Gastrocnemius medialis (tissue), 4 donors: ENCODE measurements at regions not wholly inside any gene's neighbourhood (a gene's known extent, or its start where the extent isn't known, plus 50 kb on each side); places are given as distances from the start of the nearest gene placed in this dataset.

ENCODE experiments used
- ATAC-seq, 2 donors: fragments of 150-250 bp; one replicate each; pipeline ENCODE4 v1.9.1; 2016
- DNase-seq, 2 donors: peaks; one replicate each; pipeline ENCODE4 v3.0.0-alpha.2; 2019
- H3K27ac ChIP-seq, 4 donors: fragments of 200-600 bp; sonication (generic); 1 replicate in 1 of 4; 2 replicates in 3 of 4; pipeline ENCODE4 v1.5.1; 2016 to 2018; ENCODE audit warnings: mild to moderate bottlenecking in 2 of 4, moderate library complexity in 1 of 4
- H3K27me3 ChIP-seq, 3 donors: fragments of 200-600 bp; sonication (generic) in 2 of 3; 1 replicate in 1 of 3; 2 replicates in 2 of 3; pipeline versions ENCODE4 v1.5.1 to v1.6.0; 2016 to 2019; ENCODE audit warnings: mild to moderate bottlenecking in 1 of 3, moderate library complexity in 1 of 3
- H3K36me3 ChIP-seq, 2 donors: fragments of 200-600 bp; sonication (generic) in 1 of 2; one replicate each; pipeline ENCODE4 v1.5.1; 2017 to 2018
- H3K4me1 ChIP-seq, 2 donors: fragments of 200-600 bp; sonication (generic) in 1 of 2; one replicate each; pipeline ENCODE4 v1.5.1; 2016 to 2017; ENCODE audit warnings: mild to moderate bottlenecking in 2 of 2
- H3K4me3 ChIP-seq, 4 donors: fragments of 200-600 bp; sonication (generic) in 3 of 4; 1 replicate in 1 of 4; 2 replicates in 3 of 4; pipeline ENCODE4 v1.5.1; 2016 to 2019; ENCODE audit warnings: mild to moderate bottlenecking in 2 of 4
- H3K9me3 ChIP-seq, 3 donors: fragments of 200-600 bp; sonication (generic) in 2 of 3; 1 replicate in 1 of 3; 2 replicates in 2 of 3; pipeline ENCODE4 v1.5.1; 2016 to 2019
- POLR2A ChIP-seq, 2 donors: fragments of 450-650 bp; IDR thresholded peaks; one replicate each; pipeline ENCODE4 v1.6.1; 2017; ENCODE audit warnings: antibody characterized with exemption in 2 of 2, mild to moderate bottlenecking in 2 of 2, moderate library complexity in 2 of 2
- in situ Hi-C, 4 donors: fragments of 200-750 bp; cut with MboI; loops; one replicate each; pipeline versions ENCODE4 v1.15.0 to v1.8.0; 2017; ENCODE audit warnings: low sequenced_read_pairs in 4 of 4
- intact Hi-C: fragments of 100-400 bp; cut with DNase I; formaldehyde crosslinking; loops from one replicate; pipeline ENCODE4 v1.15.1; 2023; ENCODE audit warnings: low total_unique reads
- TF ChIP-seq, protein P1 (sequence below), 5 experiments: fragments of 450-650 bp in 3 of 5; fragments of 200-600 bp in 2 of 5; sonication (generic) in 2 of 5; IDR thresholded peaks in 4 of 5; conservative IDR thresholded peaks in 1 of 5; 1 replicate in 4 of 5; 2 replicates in 1 of 5; pipeline ENCODE4 v1.5.1; 2016 to 2019; ENCODE audit warnings: antibody characterized with exemption in 5 of 5, mild to moderate bottlenecking in 3 of 5, moderate library complexity in 3 of 5

GRCh38 chr12:61553091-61553490, 707.1 kb upstream of the USP15 start:
- intact Hi-C loops (no loop called here), in situ Hi-C loops (no loop called here)
- H3K36me3 ChIP-seq: no peaks in the 10 kb centered on the region
- H3K9me3 ChIP-seq: no peaks in the 10 kb centered on the region
- H3K4me3 ChIP-seq: no peak overlapping the region
- no peak overlapping the region for H3K27ac ChIP-seq
- ATAC-seq (no peak), DNase-seq (no peak)
- H3K27me3 ChIP-seq: no peaks in the 10 kb centered on the region
- H3K4me1 ChIP-seq: no peaks in the 10 kb centered on the region
- TF ChIP-seq, protein P1, sequence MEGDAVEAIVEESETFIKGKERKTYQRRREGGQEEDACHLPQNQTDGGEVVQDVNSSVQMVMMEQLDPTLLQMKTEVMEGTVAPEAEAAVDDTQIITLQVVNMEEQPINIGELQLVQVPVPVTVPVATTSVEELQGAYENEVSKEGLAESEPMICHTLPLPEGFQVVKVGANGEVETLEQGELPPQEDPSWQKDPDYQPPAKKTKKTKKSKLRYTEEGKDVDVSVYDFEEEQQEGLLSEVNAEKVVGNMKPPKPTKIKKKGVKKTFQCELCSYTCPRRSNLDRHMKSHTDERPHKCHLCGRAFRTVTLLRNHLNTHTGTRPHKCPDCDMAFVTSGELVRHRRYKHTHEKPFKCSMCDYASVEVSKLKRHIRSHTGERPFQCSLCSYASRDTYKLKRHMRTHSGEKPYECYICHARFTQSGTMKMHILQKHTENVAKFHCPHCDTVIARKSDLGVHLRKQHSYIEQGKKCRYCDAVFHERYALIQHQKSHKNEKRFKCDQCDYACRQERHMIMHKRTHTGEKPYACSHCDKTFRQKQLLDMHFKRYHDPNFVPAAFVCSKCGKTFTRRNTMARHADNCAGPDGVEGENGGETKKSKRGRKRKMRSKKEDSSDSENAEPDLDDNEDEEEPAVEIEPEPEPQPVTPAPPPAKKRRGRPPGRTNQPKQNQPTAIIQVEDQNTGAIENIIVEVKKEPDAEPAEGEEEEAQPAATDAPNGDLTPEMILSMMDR (IDR thresholded peaks at IDR 0.05 in 4 of 5, conservative IDR thresholded peaks at IDR 0.05 in 1 of 5): no peak
- no peak for TF ChIP-seq POLR2A (IDR thresholded peaks at IDR 0.05)

DNA sequence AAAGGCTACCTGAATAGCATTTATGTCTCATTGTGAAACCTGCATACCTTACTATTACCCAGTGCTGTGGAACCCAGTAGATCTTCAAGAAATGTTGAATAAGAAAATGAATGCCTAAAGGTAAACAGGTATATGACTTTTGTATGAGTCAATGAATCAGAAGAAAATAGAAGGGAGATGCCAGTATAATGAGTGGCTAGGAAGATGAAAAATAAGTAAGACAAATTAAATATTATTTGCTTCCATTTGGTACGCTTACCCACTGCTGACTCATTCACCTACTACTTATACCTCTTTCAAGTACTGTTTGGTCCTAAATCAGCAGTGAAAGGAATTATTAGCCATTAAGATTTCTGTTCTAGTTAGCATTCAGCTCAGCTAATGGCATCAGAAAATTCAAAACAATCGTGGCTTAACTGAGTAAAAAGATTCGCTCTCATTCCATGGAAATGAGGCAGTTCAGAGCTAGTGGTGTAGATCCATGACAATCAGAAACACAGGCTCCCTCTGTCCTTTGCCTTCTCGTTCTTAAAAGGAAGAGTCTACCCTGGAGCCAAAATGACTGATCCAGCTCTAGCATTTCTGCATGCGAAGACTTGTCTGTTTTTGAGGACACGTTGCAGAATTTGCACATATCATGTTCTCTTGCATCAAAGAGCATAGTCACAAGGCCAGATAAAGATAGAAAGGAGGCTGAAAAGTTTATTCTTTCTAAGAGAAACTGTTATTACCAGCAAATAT, 705.8 kb upstream of the USP15 start:
- H3K36me3 ChIP-seq: no peaks in the 10 kb centered on the region
- DNase-seq (no peak), ATAC-seq (no peak)
- in situ Hi-C loops (no loop called here), intact Hi-C loops (no loop called here)
- TF ChIP-seq, protein P1 (IDR thresholded peaks at IDR 0.05 in 4 of 5, conservative IDR thresholded peaks at IDR 0.05 in 1 of 5): no peak
- TF ChIP-seq POLR2A (IDR thresholded peaks at IDR 0.05): no peak
- H3K4me1 ChIP-seq: no peaks in the 10 kb centered on the region
- H3K27ac ChIP-seq: no peak overlapping the region
- H3K9me3 ChIP-seq: no peaks in the 10 kb centered on the region
- no peaks in the 10 kb centered on the region for H3K27me3 ChIP-seq
- no peak overlapping the region for H3K4me3 ChIP-seq

GRCh38 chr12:61563665-61564450, 696.3 kb upstream of the USP15 start:
- ATAC-seq (no peak), DNase-seq (no peak)
- Histone ChIP-seq H3K27me3 (no peaks in the 10 kb centered on the region), H3K4me3 (no peak overlapping the region), H3K9me3 (no peaks in the 10 kb centered on the region), H3K36me3 (no peaks in the 10 kb centered on the region), H3K4me1 (no peaks in the 10 kb centered on the region), H3K27ac (no peak overlapping the region)
- in situ Hi-C loops: no loop called here
- no peak for TF ChIP-seq POLR2A (IDR thresholded peaks at IDR 0.05)
- TF ChIP-seq, protein P1 (IDR thresholded peaks at IDR 0.05 in 4 of 5, conservative IDR thresholded peaks at IDR 0.05 in 1 of 5): no peak
- intact Hi-C loops: no loop called here

DNA sequence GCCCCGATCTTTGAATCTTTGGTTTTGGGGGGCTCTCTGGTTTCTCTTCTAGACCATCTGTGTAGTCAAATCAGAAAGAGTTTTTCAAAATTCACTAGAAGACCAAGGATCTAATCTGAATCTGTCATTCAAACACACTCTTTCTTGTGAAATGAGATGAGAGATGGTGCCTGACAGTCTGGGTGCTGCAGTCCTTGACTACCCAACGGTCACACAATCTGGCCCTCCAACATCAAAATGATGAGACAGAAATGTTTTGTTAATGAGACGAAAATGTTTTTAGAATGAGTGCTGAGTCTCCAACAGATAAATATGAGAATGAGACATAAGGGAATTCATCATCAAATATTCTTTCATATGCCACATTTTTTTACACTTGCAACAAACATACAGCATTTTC, 695.7 kb upstream of the USP15 start:
- no peak for ATAC-seq
- Histone ChIP-seq H3K27ac (no peak overlapping the region), H3K4me1 (no peaks in the 10 kb centered on the region), H3K4me3 (no peak overlapping the region), H3K9me3 (no peaks in the 10 kb centered on the region), H3K36me3 (no peaks in the 10 kb centered on the region), H3K27me3 (no peaks in the 10 kb centered on the region)
- intact Hi-C loops: no loop called here
- no peak for DNase-seq
- in situ Hi-C loops: no loop called here
- TF ChIP-seq POLR2A (IDR thresholded peaks at IDR 0.05): no peak
- TF ChIP-seq, protein P1 (IDR thresholded peaks at IDR 0.05 in 4 of 5, conservative IDR thresholded peaks at IDR 0.05 in 1 of 5): no peak
